HG02884 (cell line): ENCODE measurements at regions not wholly inside any gene's neighbourhood (a gene's known extent, or its start where the extent isn't known, plus 50 kb on each side); places are given as distances from the start of the nearest gene placed in this dataset.

Experiments used
- ATAC-seq: cut with Tn5 transposase; IDR thresholded peaks from one replicate; pipeline ENCODE4 v1.9.1; 2021; ENCODE audit warnings: mild to moderate bottlenecking, moderate library complexity; ENCODE audit not compliant: unreplicated experiment

- ATAC-seq, result no peak
Measured at GRCh38 chr2:126792186-126792585, 106.5 kb upstream of the TEX51 start.

- no peak for ATAC-seq
Measured at GRCh38 chr2:126792993-126793392, 105.7 kb upstream of the TEX51 start.

GRCh38 chr2:126793885-126794613 is 104.6 kb upstream of the TEX51 start:
- ATAC-seq, result no peak

GRCh38 chr2:126795656-126796055 is 103.0 kb upstream of the TEX51 start:
- no peak for ATAC-seq

GRCh38 chr2:126796931-126797621 is 101.6 kb upstream of the TEX51 start:
- no peak for ATAC-seq

GRCh38 chr2:126797622-126798275 is 100.9 kb upstream of the TEX51 start:
- no peak for ATAC-seq

GRCh38 chr2:126798276-126799140 is 100.2 kb upstream of the TEX51 start:
- ATAC-seq, result no peak

- no peak for ATAC-seq
Measured at GRCh38 chr2:126799301-126799700, 99.4 kb upstream of the TEX51 start.

GRCh38 chr2:126801473-126801872 is 97.2 kb upstream of the TEX51 start:
- ATAC-seq, result no peak

GRCh38 chr2:126802316-126802715 is 96.4 kb upstream of the TEX51 start:
- ATAC-seq, result no peak

- ATAC-seq, result no peak
Measured at GRCh38 chr2:126802774-126803433, 95.8 kb upstream of the TEX51 start.

- ATAC-seq, result no peak
Measured at GRCh38 chr2:126803434-126803775, 95.3 kb upstream of the TEX51 start.

- ATAC-seq, result no peak
Measured at GRCh38 chr2:126804347-126804746, 94.3 kb upstream of the TEX51 start.

- ATAC-seq, result no peak
Measured at GRCh38 chr2:126808929-126809328, 89.8 kb upstream of the TEX51 start.

- no peak for ATAC-seq
Measured at GRCh38 chr2:126809340-126809739, 89.3 kb upstream of the TEX51 start.

- ATAC-seq, result no peak
Measured at GRCh38 chr2:126810001-126810400, 88.7 kb upstream of the TEX51 start.

- ATAC-seq, result no peak
Measured at GRCh38 chr2:126811101-126811500, 87.6 kb upstream of the TEX51 start.

GRCh38 chr2:126817172-126817571 is 81.5 kb upstream of the TEX51 start:
- ATAC-seq, result no peak

- ATAC-seq, result no peak
Measured at GRCh38 chr2:126822115-126822514, 76.6 kb upstream of the TEX51 start.

- no peak for ATAC-seq
Measured at GRCh38 chr2:126822921-126823320, 75.8 kb upstream of the TEX51 start.

- no peak for ATAC-seq
Measured at GRCh38 chr2:126823951-126824350, 74.7 kb upstream of the TEX51 start.
